Right cardiac atrium (tissue), 5 donors: ENCODE measurements at regions not wholly inside any gene's neighbourhood (a gene's known extent, or its start where the extent isn't known, plus 50 kb on each side); places are given as distances from the start of the nearest gene placed in this dataset.

Experiments
- ATAC-seq, 2 donors: fragments of 200-7000 bp; cut with Tn5 transposase; one replicate each; pipeline versions ENCODE4 v1.8.0 to v1.9.1; 2020; ENCODE audit warnings: moderate library complexity in 2 of 2, mild to moderate bottlenecking in 1 of 2
- DNase-seq, 3 donors: peaks; one replicate each; pipeline ENCODE4 v3.0.0-alpha.2; 2020
- H3K27ac ChIP-seq: one replicate; pipeline ENCODE4 v1.5.1; 2013; ENCODE audit warnings: mild to moderate bottlenecking, low read length, control low read depth, moderate library complexity
- H3K27me3 ChIP-seq: one replicate; pipeline ENCODE4 v1.6.1; 2013; ENCODE audit not compliant: control insufficient read depth, insufficient read depth
- H3K4me1 ChIP-seq: one replicate; pipeline ENCODE4 v1.6.1; 2013; ENCODE audit warnings: low read length; ENCODE audit not compliant: control insufficient read depth, insufficient read depth
- H3K4me3 ChIP-seq: one replicate; pipeline ENCODE4 v1.5.1; 2013; ENCODE audit warnings: low read length, control low read depth
- H3K9me3 ChIP-seq: one replicate; pipeline ENCODE4 v1.6.1; 2013; ENCODE audit warnings: low read length; ENCODE audit not compliant: control insufficient read depth
- WGBS: extraction: QIAGEN DNeasy Blood & Tissue Kit; methylation state at CpG from one replicate; pipeline ENCODE4 v1.1.7; 2013; 5-methylcytosine and 5-hydroxymethylcytosine counted together
- intact Hi-C, 4 donors: fragments of 100-400 bp; cut with DNase I; formaldehyde crosslinking; loops; one replicate each; pipeline versions ENCODE4 v1.11.0 to v1.14.0; 2022 to 2023
- donor health status: healthy with polysubstance abuse.
- donor health status: DM: no; HTN: yes; CAD: no.
- donor health status: DM: no; HTN: no; CAD: no.
- donor health status: DM: no; HTN: yes; CAD: no; lungs with severe emphysema.
- donor health status: DM: yes; HTN: yes; CAD: no.

GRCh38 chr1:221457685-221458446 lies 284.0 kb downstream of the DUSP10 start:
- 55% methylated on average over 7 of the region's 7 CpGs for WGBS
- DNase-seq (no peak), ATAC-seq (peak; percentile 41 to 61)
- Histone ChIP-seq H3K27ac (peak overlapping the region; percentile 58), H3K4me1 (no peaks in the 10 kb centered on the region), H3K9me3 (no peaks in the 10 kb centered on the region), H3K27me3 (no peaks in the 10 kb centered on the region), H3K4me3 (no peak overlapping the region)
- intact Hi-C loops: no loop called here

GRCh38 chr1:221458447-221459156 lies 283.3 kb downstream of the DUSP10 start:
- no peak overlapping the region for H3K4me3 ChIP-seq
- H3K27ac ChIP-seq: no peak overlapping the region
- 48% methylated on average over 5 of the region's 5 CpGs for WGBS
- H3K27me3 ChIP-seq: no peaks in the 10 kb centered on the region
- intact Hi-C loops: no loop called here
- H3K9me3 ChIP-seq: no peaks in the 10 kb centered on the region
- no peaks in the 10 kb centered on the region for H3K4me1 ChIP-seq
- DNase-seq (no peak), ATAC-seq (peak; percentile 85 to 95)

GRCh38 chr1:221459558-221459957 lies 282.3 kb downstream of the DUSP10 start:
- H3K9me3 ChIP-seq: no peaks in the 10 kb centered on the region
- no peak for ATAC-seq
- H3K4me1 ChIP-seq: no peaks in the 10 kb centered on the region
- intact Hi-C loops: no loop called here
- H3K27ac ChIP-seq: no peak overlapping the region
- 67% methylated on average over 1 of the region's 1 CpG for WGBS
- H3K27me3 ChIP-seq: no peaks in the 10 kb centered on the region
- DNase-seq: no peak
- no peak overlapping the region for H3K4me3 ChIP-seq

GRCh38 chr1:221462345-221462744 lies 279.5 kb downstream of the DUSP10 start:
- intact Hi-C loops: no loop called here
- no peaks in the 10 kb centered on the region for H3K4me1 ChIP-seq
- H3K27me3 ChIP-seq: no peaks in the 10 kb centered on the region
- no peaks in the 10 kb centered on the region for H3K9me3 ChIP-seq
- 75% methylated on average over 1 of the region's 1 CpG for WGBS
- no peak overlapping the region for H3K27ac ChIP-seq
- DNase-seq (no peak), ATAC-seq (no peak)
- H3K4me3 ChIP-seq: no peak overlapping the region

GRCh38 chr1:221468546-221468945 lies 273.3 kb downstream of the DUSP10 start:
- intact Hi-C loops: no loop called here
- 84% methylated on average over 6 of the region's 6 CpGs for WGBS
- ATAC-seq: no peak

GRCh38 chr1:221469476-221469875 lies 272.4 kb downstream of the DUSP10 start:
- Histone ChIP-seq H3K9me3 (no peaks in the 10 kb centered on the region), H3K4me3 (no peak overlapping the region), H3K27ac (no peak overlapping the region), H3K4me1 (no peaks in the 10 kb centered on the region), H3K27me3 (no peaks in the 10 kb centered on the region)
- intact Hi-C loops: no loop called here
- WGBS: 88% methylated on average over 3 of the region's 3 CpGs
- DNase-seq (no peak), ATAC-seq (no peak)

More at GRCh38 chr1:221468546-221468945, 273.3 kb downstream of the DUSP10 start:
- Histone ChIP-seq H3K4me3 (no peak overlapping the region), H3K27me3 (no peaks in the 10 kb centered on the region), H3K27ac (no peak overlapping the region), H3K9me3 (no peaks in the 10 kb centered on the region), H3K4me1 (no peaks in the 10 kb centered on the region)
- no peak for DNase-seq

GRCh38 chr1:221470000-221470698 lies 271.7 kb downstream of the DUSP10 start:
- intact Hi-C loops: no loop called here
- no peak overlapping the region for H3K27ac ChIP-seq
- ATAC-seq: no peak
- H3K27me3 ChIP-seq: no peaks in the 10 kb centered on the region
- WGBS: 81% methylated on average over 6 of the region's 6 CpGs
- no peak overlapping the region for H3K4me3 ChIP-seq
- no peaks in the 10 kb centered on the region for H3K4me1 ChIP-seq
- no peak for DNase-seq
- no peaks in the 10 kb centered on the region for H3K9me3 ChIP-seq

GRCh38 chr1:221473411-221473810 lies 268.5 kb downstream of the DUSP10 start:
- H3K4me1 ChIP-seq: no peaks in the 10 kb centered on the region
- no peak for ATAC-seq
- H3K27me3 ChIP-seq: no peaks in the 10 kb centered on the region
- DNase-seq: no peak
- H3K27ac ChIP-seq: no peak overlapping the region
- intact Hi-C loops: no loop called here
- WGBS: 46% methylated on average over 8 of the region's 8 CpGs
- no peaks in the 10 kb centered on the region for H3K9me3 ChIP-seq
- H3K4me3 ChIP-seq: no peak overlapping the region

- Histone ChIP-seq H3K4me3 (no peak overlapping the region), H3K27me3 (no peaks in the 10 kb centered on the region), H3K4me1 (no peaks in the 10 kb centered on the region), H3K9me3 (no peaks in the 10 kb centered on the region), H3K27ac (no peak overlapping the region)
- DNase-seq (no peak), ATAC-seq (no peak)
- intact Hi-C loops: no loop called here
- 76% methylated on average over 3 of the region's 3 CpGs for WGBS
Measured at GRCh38 chr1:221477252-221477651, 264.6 kb downstream of the DUSP10 start.

GRCh38 chr1:221478050-221478949 lies 263.6 kb downstream of the DUSP10 start:
- DNase-seq: peak; percentile 54 to 76 (median 75)
- Histone ChIP-seq H3K9me3 (no peaks in the 10 kb centered on the region), H3K4me3 (no peak overlapping the region), H3K27ac (no peak overlapping the region), H3K27me3 (no peaks in the 10 kb centered on the region), H3K4me1 (no peaks in the 10 kb centered on the region)
- ATAC-seq: peak; percentile 88 to 93
- 21% methylated on average over 8 of the region's 8 CpGs for WGBS
- intact Hi-C loops: no loop called here
